ENCODE measurements at regions not wholly inside any gene's neighbourhood (a gene's known extent, or its start where the extent isn't known, plus 50 kb on each side); places are given as distances from the start of the nearest gene placed in this dataset.

DNA sequence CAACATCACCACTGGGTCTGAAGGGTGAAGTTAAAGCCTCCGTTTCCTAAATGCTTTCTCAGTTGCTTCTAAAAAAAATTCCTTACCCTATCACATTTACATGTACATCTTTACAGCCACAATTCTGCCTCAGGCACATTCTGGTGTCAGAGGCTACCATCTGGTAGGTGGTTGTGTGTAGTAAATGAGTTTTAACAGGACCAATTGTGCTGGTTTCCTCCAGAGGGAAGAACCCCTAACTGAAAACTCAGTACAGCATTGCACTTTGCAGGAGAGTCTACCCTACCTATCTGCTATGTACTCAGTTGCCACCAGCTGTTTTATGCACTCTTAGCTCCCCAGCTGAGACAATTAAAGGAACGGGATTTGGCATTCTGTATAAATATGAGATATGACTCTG, 1576.5 kb downstream of the PCDH9 start:
- no peaks in the 10 kb centered on the region for H3K27me3 Mint-ChIP-seq (ENCODE audit: low read depth)
- no peaks in the 10 kb centered on the region for H3K4me1 Mint-ChIP-seq (ENCODE audit: low read depth)
- no peak overlapping the region for H3K27ac Mint-ChIP-seq
- peaks cover 9% of the 10 kb centered on the region for H3K9me3 Mint-ChIP-seq
- DNase-seq (ENCODE audit: low spot score): no peak
- no peaks in the 10 kb centered on the region for H3K36me3 Mint-ChIP-seq (ENCODE audit: low read depth)
- H3K4me3 Mint-ChIP-seq: no peak overlapping the region

DNA sequence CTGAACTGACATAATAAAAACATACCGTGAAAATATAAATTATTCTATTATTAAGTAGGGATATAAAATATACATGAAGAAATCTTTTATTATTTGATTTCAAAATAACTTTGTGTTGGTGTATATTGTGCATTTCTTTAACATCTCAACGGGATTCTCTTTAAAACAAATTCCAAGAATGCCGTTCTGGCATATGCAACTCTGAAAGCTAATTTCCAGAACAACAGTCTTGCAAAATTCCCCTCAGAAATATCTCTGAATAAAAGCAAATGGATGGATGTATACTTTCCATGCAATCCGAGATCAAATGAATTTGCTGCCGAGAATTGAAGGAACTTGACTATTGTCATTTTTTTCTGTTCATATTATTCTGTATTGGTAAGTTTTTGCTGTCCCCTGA, 1579.8 kb downstream of the PCDH9 start:
- Mint-ChIP-seq H3K4me1 (ENCODE audit: low read depth) (no peaks in the 10 kb centered on the region), H3K9me3 (peaks cover 5% of the 10 kb centered on the region), H3K27ac (no peak overlapping the region), H3K4me3 (no peak overlapping the region), H3K27me3 (ENCODE audit: low read depth) (no peaks in the 10 kb centered on the region), H3K36me3 (ENCODE audit: low read depth) (no peaks in the 10 kb centered on the region)
- no peak for DNase-seq (ENCODE audit: low spot score)

DNA sequence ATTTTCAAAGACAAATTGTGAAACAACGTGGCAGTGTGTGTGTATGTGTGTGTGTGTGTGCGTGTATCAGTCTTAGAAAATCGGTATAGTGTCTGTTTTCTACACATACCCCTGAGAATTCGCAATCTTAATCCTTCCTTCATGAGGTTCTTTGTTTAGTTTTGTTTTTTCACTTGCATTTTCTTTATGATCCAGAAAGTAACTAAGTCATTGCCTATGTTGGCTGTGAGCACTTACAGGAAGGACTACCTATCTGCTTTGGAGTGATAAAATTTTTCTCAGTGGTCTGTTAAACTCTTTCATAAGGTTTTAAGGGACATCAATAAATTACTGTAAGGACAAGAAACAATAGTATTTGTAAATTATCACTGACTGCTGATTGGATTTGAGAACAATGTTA, 1587.1 kb downstream of the PCDH9 start:
- no peaks in the 10 kb centered on the region for H3K9me3 Mint-ChIP-seq
- DNase-seq (ENCODE audit: low spot score): no peak
- H3K27ac Mint-ChIP-seq: no peak overlapping the region
- no peaks in the 10 kb centered on the region for H3K27me3 Mint-ChIP-seq (ENCODE audit: low read depth)
- H3K4me3 Mint-ChIP-seq: no peak overlapping the region
- no peaks in the 10 kb centered on the region for H3K36me3 Mint-ChIP-seq (ENCODE audit: low read depth)
- no peaks in the 10 kb centered on the region for H3K4me1 Mint-ChIP-seq (ENCODE audit: low read depth)

DNA sequence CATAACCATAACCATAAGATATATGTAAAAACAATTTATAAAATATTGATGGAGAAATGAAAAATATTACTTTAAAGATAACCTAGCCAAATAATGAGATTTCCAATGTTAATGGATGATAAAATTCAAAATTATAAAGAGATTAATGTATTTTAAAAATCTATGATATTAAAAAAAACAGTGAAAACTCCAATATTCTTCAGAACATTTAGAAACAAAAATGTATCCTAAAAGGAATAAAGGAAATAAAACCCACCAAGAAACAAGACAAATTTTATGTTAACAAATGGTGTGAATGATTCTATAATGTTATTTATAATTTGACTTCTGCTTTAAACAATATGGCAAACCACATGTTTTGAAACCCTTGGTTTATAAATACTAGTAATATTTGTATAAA, 1587.8 kb downstream of the PCDH9 start:
- Mint-ChIP-seq H3K9me3 (no peaks in the 10 kb centered on the region), H3K36me3 (ENCODE audit: low read depth) (no peaks in the 10 kb centered on the region)

DNA sequence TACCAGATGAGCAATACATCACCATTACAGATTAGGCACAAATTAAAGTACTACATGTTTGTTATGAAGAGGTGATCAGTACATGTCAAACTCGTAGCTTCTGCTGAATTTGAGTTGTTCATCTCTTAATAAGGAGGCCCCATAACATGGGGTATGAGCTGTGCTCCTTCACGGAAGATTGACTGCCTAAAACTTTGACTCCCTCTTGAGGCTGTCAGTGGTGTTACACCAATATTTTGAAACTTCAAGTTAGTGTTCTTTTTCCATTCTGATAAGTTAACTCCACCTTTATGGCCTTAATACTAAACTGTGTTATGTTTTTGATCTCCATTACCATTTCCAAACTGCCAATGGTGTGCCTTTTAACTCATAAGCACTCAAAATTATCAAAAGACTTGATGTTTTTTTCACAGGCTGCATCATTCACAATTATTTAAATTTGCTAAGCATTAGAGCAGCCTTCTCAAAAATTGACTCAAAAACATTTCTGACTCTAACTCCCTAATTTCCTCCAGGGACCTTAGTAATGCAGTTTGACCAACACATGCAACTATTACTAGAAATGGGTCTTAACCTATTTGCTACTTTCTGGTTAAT, 1591.5 kb downstream of the PCDH9 start:
- no peaks in the 10 kb centered on the region for H3K4me1 Mint-ChIP-seq (ENCODE audit: low read depth)
- no peak for DNase-seq (ENCODE audit: low spot score)
- H3K9me3 Mint-ChIP-seq: no peaks in the 10 kb centered on the region
- no peak overlapping the region for H3K4me3 Mint-ChIP-seq
- no peaks in the 10 kb centered on the region for H3K36me3 Mint-ChIP-seq (ENCODE audit: low read depth)
- H3K27me3 Mint-ChIP-seq (ENCODE audit: low read depth): no peaks in the 10 kb centered on the region
- no peak overlapping the region for H3K27ac Mint-ChIP-seq

More for the DNA sequence above, 1587.8 kb downstream of the PCDH9 start:
- DNase-seq (ENCODE audit: low spot score): no peak
- Mint-ChIP-seq H3K4me1 (ENCODE audit: low read depth) (no peaks in the 10 kb centered on the region), H3K27ac (no peak overlapping the region), H3K27me3 (ENCODE audit: low read depth) (no peaks in the 10 kb centered on the region), H3K4me3 (no peak overlapping the region)

DNA sequence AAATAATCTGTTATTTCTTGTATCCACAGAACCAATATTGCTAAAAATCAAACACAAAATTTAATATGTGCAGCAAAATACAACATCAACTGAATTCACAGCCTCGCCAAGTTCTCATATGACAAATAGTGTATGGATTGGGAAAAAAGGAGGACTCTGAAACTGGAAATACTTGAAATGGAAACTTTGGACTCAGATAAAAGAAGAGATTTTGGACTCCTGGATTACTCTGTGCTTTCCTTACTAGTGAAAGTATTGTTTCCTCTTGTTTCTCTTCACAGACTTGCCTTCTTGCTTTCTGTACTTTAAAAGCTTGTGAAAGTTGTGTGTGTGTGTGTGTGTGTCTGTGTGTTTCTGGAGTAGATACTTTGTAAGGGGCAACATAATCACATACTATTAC, 1596.3 kb downstream of the PCDH9 start:
- no peak overlapping the region for H3K27ac Mint-ChIP-seq
- H3K4me1 Mint-ChIP-seq (ENCODE audit: low read depth): no peaks in the 10 kb centered on the region
- no peaks in the 10 kb centered on the region for H3K9me3 Mint-ChIP-seq
- DNase-seq (ENCODE audit: low spot score): no peak
- H3K36me3 Mint-ChIP-seq (ENCODE audit: low read depth): no peaks in the 10 kb centered on the region
- no peaks in the 10 kb centered on the region for H3K27me3 Mint-ChIP-seq (ENCODE audit: low read depth)
- no peak overlapping the region for H3K4me3 Mint-ChIP-seq

DNA sequence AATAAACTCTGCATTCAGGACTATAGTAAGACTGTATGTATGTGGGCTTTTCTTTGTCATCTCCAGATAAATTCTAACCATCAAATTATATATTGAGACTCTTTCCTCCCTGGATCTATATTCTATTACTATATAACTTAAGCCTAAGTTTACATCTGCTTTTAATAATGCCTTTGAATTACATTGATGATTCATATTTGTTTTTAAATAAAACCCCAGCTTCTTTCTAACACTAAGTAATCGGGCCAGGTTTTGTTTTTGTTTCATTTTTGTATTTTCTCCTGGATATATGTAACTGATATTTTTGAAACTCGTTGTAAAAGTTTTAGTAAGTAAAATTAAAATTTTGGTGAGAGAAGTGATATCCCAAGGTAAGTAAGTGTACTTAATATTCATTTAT, 1599.1 kb downstream of the PCDH9 start:
- no peaks in the 10 kb centered on the region for H3K36me3 Mint-ChIP-seq (ENCODE audit: low read depth)
- no peak for DNase-seq (ENCODE audit: low spot score)
- no peaks in the 10 kb centered on the region for H3K4me1 Mint-ChIP-seq (ENCODE audit: low read depth)
- no peaks in the 10 kb centered on the region for H3K27me3 Mint-ChIP-seq (ENCODE audit: low read depth)
- no peak overlapping the region for H3K27ac Mint-ChIP-seq
- H3K4me3 Mint-ChIP-seq: no peak overlapping the region
- peaks cover 4% of the 10 kb centered on the region for H3K9me3 Mint-ChIP-seq

DNA sequence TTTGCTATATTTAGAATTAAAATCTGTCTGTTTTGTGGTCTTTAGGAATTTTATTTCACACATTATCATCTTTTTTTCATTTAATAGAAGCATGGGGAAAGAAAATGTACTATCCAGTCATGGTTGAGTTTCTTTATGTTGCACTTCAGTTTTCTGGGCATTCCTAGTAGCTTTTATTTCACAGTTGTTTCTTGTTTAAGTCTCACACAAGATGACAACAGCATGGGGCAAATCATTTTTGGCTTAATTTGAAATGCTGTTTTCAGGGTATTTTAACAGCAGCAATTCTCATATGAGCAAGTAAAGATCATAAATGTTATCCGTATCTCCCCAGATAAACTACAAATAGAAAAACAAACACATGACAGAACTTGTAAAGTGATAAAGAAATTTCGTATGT, 1600.2 kb downstream of the PCDH9 start:
- Mint-ChIP-seq H3K27me3 (ENCODE audit: low read depth) (no peaks in the 10 kb centered on the region), H3K4me1 (ENCODE audit: low read depth) (no peaks in the 10 kb centered on the region), H3K27ac (no peak overlapping the region), H3K36me3 (ENCODE audit: low read depth) (no peaks in the 10 kb centered on the region), H3K4me3 (no peak overlapping the region), H3K9me3 (peaks cover 4% of the 10 kb centered on the region)
- DNase-seq (ENCODE audit: low spot score): no peak

DNA sequence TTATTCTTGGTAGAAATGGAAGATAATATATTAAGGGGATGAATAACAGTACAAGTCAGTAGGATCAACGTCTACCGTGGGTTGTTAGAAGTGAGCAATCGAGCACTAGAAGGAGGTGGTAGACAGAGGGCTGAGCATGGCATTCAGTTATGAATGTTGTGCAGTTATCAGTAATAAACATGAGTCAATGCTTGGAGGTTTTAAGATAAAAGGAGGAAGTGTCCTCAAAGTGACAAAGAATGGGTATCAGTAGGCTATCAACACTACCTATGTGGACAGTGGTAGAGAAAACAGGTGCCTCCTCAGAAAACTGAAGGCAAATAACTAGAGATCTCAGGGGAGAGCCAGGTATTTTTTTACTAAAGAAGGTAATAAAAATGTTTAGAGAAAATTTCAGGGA, 1607.0 kb downstream of the PCDH9 start:
- Mint-ChIP-seq H3K27ac (no peak overlapping the region), H3K36me3 (ENCODE audit: low read depth) (no peaks in the 10 kb centered on the region), H3K4me1 (ENCODE audit: low read depth) (no peaks in the 10 kb centered on the region), H3K27me3 (ENCODE audit: low read depth) (no peaks in the 10 kb centered on the region), H3K4me3 (no peak overlapping the region), H3K9me3 (peaks cover 4% of the 10 kb centered on the region)
- DNase-seq (ENCODE audit: low spot score): no peak

DNA sequence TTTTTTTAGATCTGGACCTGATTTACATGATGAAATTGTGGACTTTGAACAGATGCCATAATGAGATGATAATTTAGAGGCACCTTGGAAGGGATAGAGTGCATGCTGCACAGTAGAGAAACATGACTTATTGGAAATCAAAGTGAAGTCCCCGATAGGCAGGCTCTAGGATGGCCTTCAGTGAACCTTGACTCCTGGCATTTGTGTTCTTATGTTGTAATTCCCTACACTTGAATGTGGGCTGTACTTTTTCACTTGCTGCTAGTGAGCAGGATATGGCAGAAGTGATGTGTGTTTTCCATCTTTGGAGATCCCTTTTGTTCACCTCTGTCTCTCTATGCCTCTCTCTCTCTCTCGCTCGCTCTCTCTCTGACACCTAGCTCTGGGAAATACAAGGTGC, 1614.6 kb downstream of the PCDH9 start:
- DNase-seq (ENCODE audit: low spot score): no peak
- Mint-ChIP-seq H3K4me3 (no peak overlapping the region), H3K27ac (no peak overlapping the region), H3K27me3 (ENCODE audit: low read depth) (no peaks in the 10 kb centered on the region), H3K9me3 (peaks cover 29% of the 10 kb centered on the region), H3K36me3 (ENCODE audit: low read depth) (no peaks in the 10 kb centered on the region), H3K4me1 (ENCODE audit: low read depth) (no peaks in the 10 kb centered on the region)

DNA sequence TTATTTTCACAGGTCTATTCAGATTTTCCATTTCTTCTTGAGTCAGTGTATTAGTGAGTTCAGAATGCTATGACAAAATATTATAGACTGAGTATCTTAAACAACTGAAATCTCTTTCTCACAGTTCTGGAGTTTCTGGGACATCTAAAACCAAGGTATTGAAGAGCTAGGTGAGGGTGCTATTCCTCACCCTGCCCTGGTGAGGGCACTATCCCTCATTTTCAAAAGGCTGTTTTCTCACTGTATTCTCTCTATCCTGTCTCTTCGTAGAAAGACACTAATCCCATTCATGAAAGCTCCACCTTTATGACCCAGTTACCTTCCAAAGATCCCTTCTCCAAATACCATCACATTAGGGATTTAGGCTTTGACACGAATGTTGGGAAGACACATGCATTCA, 1617.1 kb downstream of the PCDH9 start:
- Mint-ChIP-seq H3K27me3 (ENCODE audit: low read depth) (no peaks in the 10 kb centered on the region), H3K4me1 (ENCODE audit: low read depth) (no peaks in the 10 kb centered on the region), H3K36me3 (ENCODE audit: low read depth) (no peaks in the 10 kb centered on the region), H3K9me3 (peaks cover 37% of the 10 kb centered on the region), H3K4me3 (no peak overlapping the region), H3K27ac (no peak overlapping the region)
- no peak for DNase-seq (ENCODE audit: low spot score)

DNA sequence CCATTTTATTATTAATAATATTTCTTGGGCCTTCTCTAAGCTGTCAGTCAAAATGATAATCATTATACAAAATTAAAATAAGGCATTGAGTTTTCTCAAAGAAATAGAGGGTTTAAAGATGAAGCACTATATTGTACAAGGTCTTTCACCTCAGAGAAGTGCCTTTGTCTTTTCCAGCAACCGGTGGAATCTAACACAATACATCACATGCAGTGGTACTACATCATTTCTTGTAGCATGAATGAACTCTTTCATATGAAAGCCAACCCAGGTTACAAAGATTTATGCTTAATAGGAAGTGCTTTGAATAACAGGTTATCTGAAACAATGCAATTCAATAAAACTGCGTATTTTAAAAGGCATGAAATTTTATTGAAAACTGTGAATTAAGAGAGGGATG, 1620.8 kb downstream of the PCDH9 start:
- H3K4me3 Mint-ChIP-seq: no peak overlapping the region
- H3K36me3 Mint-ChIP-seq (ENCODE audit: low read depth): no peaks in the 10 kb centered on the region
- H3K27me3 Mint-ChIP-seq (ENCODE audit: low read depth): no peaks in the 10 kb centered on the region
- H3K9me3 Mint-ChIP-seq: peaks cover 38% of the 10 kb centered on the region
- DNase-seq (ENCODE audit: low spot score): no peak
- no peaks in the 10 kb centered on the region for H3K4me1 Mint-ChIP-seq (ENCODE audit: low read depth)
- H3K27ac Mint-ChIP-seq: no peak overlapping the region

DNA sequence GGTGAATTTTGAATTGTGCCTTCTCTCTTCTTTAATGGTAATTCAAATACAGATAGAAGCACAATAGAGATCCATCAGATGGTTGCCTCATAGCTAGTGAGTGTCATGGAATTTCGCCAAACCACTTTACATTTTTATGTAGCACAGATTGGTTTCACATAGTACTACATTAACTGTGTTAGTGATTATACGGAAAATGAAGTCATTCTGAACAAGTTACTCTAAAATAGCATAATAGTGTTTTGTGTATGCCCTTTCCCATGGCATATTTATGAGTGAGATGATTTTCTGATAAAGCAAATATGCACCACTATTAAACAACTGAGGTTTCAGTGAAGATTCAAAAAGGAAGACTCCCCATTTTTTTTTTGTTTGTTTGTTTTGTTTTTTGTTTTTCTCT, 1623.5 kb downstream of the PCDH9 start:
- Mint-ChIP-seq H3K9me3 (peaks cover 29% of the 10 kb centered on the region), H3K27ac (no peak overlapping the region), H3K4me1 (ENCODE audit: low read depth) (no peaks in the 10 kb centered on the region), H3K27me3 (ENCODE audit: low read depth) (no peaks in the 10 kb centered on the region), H3K36me3 (ENCODE audit: low read depth) (no peaks in the 10 kb centered on the region), H3K4me3 (no peak overlapping the region)
- DNase-seq (ENCODE audit: low spot score): no peak

DNA sequence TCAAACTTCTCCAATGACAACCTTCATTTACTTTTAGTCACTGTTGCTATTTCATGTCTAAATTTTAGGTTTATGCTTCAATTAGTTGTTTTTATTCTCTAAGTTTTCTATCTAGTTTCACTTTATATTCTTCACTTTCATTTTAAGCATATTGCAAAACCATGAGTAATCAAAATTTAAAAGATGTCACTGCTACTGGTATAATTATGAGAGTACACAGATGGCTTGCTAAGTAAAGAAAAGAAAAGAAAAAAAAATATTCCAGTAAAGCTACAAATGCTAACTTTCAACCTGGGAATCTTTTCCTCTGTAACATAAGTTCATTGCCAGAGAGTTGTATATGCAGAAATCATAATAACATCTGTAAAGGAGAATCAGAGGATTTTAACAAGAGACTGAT, 1624.7 kb downstream of the PCDH9 start:
- Mint-ChIP-seq H3K4me3 (no peak overlapping the region), H3K36me3 (ENCODE audit: low read depth) (no peaks in the 10 kb centered on the region), H3K9me3 (peaks cover 27% of the 10 kb centered on the region), H3K27me3 (ENCODE audit: low read depth) (no peaks in the 10 kb centered on the region), H3K4me1 (ENCODE audit: low read depth) (no peaks in the 10 kb centered on the region), H3K27ac (no peak overlapping the region)
- no peak for DNase-seq (ENCODE audit: low spot score)

DNA sequence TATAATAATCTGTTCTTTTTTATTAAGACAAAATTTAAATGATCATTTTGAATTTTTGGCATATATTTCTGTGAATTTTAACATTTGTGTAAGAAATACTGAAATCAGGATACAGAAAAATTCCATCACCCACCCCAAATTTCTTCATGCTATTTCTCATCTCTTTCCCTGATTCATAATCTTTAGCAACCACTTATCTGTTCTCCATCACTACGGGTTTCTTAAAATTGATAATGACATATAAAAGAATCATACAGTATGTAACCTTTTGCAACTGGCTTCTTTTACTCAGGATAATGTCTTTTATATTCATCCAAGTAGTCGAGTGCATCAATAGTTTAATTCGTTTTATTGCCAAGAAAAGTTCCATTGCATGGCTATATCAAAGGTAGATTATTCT, 1627.0 kb downstream of the PCDH9 start:
- Mint-ChIP-seq H3K36me3 (ENCODE audit: low read depth) (no peaks in the 10 kb centered on the region), H3K9me3 (peaks cover 20% of the 10 kb centered on the region), H3K4me1 (ENCODE audit: low read depth) (no peaks in the 10 kb centered on the region), H3K27ac (no peak overlapping the region), H3K27me3 (ENCODE audit: low read depth) (no peaks in the 10 kb centered on the region), H3K4me3 (no peak overlapping the region)
- no peak for DNase-seq (ENCODE audit: low spot score)
